VCaP (cell line): ENCODE measurements at regions not wholly inside any gene's neighbourhood (a gene's known extent, or its start where the extent isn't known, plus 50 kb on each side); places are given as distances from the start of the nearest gene placed in this dataset.

Experiments used
- H3K27ac ChIP-seq: fragments of 450-650 bp; 2 replicates; pipeline ENCODE4 v1.5.1; 2017
- TF ChIP-seq, protein P1 (sequence below): fragments of 450-650 bp; conservative IDR thresholded peaks from 2 replicates; pipeline ENCODE4 v1.5.1; 2017; ENCODE audit warnings: mild to moderate bottlenecking, moderate library complexity

DNA sequence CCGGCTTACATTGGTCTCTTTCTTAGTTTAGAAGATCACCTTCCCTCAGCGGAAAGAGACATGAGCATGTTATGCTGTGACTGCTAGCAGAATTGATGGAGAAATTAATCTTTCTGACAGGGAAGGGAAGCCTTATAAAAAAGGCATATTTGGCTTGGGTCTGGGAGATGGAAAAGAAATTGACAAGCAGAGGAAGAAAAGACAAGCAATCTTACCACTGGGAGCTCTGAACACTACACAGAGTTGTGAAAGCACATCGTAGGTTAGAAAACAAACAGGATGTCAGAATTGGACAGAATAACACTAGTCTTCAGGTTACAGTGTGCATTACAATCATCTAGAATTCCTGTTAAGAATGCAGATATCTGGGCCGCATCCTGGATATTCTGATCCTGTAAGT is 1493.8 kb upstream of the IGFBP7 start:
- TF ChIP-seq, protein P1, sequence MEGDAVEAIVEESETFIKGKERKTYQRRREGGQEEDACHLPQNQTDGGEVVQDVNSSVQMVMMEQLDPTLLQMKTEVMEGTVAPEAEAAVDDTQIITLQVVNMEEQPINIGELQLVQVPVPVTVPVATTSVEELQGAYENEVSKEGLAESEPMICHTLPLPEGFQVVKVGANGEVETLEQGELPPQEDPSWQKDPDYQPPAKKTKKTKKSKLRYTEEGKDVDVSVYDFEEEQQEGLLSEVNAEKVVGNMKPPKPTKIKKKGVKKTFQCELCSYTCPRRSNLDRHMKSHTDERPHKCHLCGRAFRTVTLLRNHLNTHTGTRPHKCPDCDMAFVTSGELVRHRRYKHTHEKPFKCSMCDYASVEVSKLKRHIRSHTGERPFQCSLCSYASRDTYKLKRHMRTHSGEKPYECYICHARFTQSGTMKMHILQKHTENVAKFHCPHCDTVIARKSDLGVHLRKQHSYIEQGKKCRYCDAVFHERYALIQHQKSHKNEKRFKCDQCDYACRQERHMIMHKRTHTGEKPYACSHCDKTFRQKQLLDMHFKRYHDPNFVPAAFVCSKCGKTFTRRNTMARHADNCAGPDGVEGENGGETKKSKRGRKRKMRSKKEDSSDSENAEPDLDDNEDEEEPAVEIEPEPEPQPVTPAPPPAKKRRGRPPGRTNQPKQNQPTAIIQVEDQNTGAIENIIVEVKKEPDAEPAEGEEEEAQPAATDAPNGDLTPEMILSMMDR, result no peak
- no peak overlapping the region for H3K27ac ChIP-seq

DNA sequence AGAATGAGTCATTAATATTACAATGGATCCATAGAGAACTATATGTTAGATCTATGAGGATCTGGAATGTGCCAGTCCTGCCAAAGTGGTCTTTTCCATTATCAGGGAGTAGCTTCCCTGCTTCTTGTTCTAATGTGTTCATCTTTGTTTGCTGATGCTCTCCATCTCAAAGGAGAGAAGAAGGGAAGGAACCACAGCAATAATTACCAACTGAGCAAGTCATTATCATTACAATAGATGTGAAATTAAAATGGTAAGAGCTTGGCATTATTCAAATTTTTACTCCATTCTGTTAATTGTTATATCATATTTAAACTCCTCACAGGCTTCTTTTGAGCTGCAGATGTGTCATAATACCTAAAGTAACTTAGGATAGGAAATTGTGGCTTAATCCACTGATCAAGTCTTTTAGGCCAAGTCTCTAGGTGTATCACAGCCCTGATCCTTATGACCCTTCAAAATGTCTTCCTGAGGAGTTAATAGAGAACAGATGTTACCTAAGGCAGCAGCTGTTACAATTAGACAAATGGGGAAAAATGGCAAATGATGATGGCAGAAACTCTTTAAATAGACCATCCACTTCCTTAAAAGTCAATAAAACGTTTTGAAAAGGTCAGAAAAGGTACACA is 1492.7 kb upstream of the IGFBP7 start:
- TF ChIP-seq, protein P1, result no peak
- H3K27ac ChIP-seq, result no peak overlapping the region

DNA sequence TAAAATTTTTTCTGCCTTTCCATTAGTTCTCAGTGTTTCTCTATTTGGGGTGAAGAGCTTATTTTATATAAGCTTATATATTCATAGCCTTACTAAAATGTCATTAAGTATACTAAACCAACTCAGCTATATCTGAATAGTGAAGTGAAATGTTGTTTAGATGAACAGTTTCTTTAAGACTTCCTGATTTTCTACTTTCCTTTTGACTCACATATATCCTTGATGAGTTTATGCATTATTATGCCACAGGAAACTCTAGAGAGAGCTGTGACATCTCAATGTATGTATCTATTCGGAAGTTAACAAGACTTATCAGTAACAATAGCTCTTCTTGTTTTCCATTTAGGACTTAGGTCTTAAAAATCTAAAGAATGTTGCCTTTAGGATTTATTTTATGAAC is 1491.8 kb upstream of the IGFBP7 start:
- no peak overlapping the region for H3K27ac ChIP-seq
- TF ChIP-seq, protein P1, result no peak

DNA sequence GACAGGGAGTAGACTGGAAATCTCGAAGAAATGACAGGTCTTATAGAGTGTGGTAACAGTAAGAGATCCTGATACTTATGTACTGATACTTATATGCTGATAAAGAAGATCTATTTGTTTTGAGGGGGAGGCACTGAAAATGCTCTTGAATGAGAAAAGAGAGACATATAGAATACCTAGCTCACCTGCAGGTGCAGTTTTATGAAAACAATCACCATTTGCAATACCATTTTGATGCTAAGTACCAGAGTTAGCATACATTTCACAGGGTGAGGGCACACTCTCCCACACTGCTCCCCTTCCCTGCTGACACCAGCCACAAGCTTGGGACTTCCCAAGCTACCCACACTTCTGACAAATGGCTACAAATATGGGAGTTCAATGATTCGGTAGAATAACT is 1490.1 kb upstream of the IGFBP7 start:
- no peak overlapping the region for H3K27ac ChIP-seq
- TF ChIP-seq, protein P1, result no peak

DNA sequence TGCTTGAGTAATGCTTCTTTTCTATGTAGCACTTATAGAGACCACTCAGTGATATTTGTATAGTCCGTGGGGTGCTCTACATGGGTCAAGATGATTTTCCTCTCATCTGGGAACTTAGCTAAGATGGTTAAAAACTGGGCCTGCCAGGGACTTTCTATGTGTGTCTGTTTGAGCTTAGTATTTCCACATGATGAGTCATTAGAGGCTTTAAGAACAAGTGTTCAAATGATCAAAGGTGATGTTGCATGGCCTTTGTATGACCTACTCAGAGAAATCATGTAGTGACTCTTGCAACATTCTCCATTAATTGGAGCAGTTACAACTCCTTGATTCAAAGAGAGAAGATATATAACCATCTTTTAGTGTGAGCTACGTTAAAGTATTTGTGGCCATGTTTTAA is 1480.5 kb upstream of the IGFBP7 start:
- no peak overlapping the region for H3K27ac ChIP-seq
- TF ChIP-seq, protein P1, result no peak

DNA sequence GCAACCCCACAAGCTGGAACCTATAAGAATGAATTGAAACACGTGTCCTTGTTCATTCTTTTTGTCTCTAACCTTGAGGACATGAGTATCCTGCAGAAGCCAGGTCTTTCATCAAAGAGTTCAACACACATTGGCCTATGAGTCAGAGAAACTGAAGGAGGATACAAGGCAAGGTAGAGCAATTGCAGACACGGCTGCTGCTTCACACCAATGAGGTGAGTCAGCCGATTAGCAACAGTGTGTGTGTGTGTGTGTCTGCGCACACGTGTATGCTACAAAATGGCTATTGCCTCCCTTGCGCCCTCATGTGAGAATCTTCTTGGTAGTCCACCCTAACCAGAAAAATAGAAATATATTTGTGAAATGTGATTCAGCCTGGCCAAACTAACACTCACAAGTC is 1477.7 kb upstream of the IGFBP7 start:
- no peak overlapping the region for H3K27ac ChIP-seq
- TF ChIP-seq, protein P1, result no peak

DNA sequence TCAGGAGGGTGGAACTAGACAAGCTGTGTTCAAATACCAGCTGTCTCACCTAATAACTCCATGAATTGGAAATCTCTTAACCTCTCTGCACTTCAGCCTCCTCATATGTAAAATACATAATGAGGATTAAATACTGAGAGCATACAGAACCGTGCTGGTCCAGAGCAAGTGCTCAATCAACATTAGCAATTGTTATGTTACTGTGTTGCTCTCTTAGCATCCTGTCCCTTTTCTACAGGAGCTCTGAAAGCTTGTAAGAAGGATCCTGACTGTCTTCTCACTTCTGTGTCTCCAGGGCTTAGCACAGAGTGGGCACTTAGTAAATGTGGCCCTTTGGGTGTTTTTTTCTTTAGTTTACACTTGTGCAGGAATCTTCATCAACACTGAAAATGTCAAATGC is 1456.1 kb upstream of the IGFBP7 start:
- TF ChIP-seq, protein P1, result no peak
- H3K27ac ChIP-seq, result no peak overlapping the region
